ENCODE measurements at regions not wholly inside any gene's neighbourhood (a gene's known extent, or its start where the extent isn't known, plus 50 kb on each side); places are given as distances from the start of the nearest gene placed in this dataset.

DNA sequence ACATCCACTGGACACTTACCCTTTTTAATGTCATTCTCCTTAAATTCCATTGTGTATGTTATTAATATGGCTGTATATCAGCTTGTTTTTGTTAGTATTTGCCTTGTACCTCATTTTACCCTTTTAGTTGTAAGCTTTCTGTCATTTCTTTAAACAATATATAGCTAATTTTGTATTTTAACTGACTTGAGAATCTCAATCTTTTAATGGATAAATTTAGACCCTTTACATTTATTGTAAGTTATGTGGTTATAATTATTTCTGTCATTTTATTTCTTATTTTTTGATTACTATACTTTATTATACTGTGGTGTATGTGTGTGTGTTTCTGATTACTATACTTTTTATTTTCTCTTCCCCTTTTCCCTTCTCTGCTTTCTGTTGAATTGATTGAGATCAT, 159.0 kb upstream of the LHX5 start:
- DNase-seq (no peak), ATAC-seq (no peak)
- no peak overlapping the region for H3K27ac Mint-ChIP-seq
- CTCF ChIA-PET = no interaction called here
- H3K9me3 Mint-ChIP-seq (ENCODE audit: low read depth) = no peaks in the 10 kb centered on the region
- H3K4me3 Mint-ChIP-seq = no peak overlapping the region
- H3K27me3 Mint-ChIP-seq = no peaks in the 10 kb centered on the region
- H3K4me1 Mint-ChIP-seq = no peaks in the 10 kb centered on the region
- H3K36me3 Mint-ChIP-seq = no peaks in the 10 kb centered on the region

DNA sequence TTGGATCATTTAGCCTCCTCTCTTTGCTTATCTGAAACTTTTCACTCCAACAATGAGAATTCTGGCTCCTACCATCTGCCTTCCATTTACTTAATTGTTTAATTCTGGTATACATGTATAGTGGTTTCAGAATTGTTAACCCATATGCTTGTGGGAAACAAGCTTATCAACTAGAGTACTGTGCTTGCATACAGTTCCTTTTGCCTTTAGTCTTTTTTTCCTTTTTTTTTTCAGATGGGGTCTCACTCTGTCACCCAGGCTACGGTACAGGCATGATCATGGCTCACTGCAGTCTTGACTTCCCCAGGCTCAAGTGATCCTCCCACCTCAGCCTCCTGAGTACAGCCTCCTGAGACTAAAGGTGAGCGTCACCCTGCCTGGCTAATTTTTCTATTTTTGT, 153.8 kb upstream of the LHX5 start:
- Mint-ChIP-seq H3K27ac (no peak overlapping the region), H3K36me3 (no peaks in the 10 kb centered on the region), H3K27me3 (no peaks in the 10 kb centered on the region), H3K4me3 (no peak overlapping the region), H3K4me1 (no peaks in the 10 kb centered on the region), H3K9me3 (ENCODE audit: low read depth) (no peaks in the 10 kb centered on the region)
- ATAC-seq = no peak
- DNase-seq = no peak
- CTCF ChIA-PET = no interaction called here

DNA sequence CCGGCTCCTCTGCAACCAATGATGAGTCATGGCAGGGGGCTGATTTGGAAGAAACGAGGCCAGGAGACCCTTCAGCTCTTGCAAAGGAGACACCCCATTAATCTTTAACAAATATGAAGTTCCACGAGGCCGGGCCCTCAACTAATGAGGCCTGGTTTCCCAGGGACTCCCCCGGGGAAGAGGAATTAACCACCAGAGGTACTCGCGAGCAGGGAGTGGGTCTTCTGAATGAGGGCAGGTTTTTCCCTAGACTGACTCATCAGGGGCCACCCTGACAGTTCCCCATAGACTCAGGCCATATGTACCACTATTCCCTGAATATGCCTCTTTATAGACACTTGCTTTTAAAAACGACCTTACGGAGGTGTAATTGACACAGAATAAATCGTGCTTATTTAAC, 150.7 kb upstream of the LHX5 start:
- Mint-ChIP-seq H3K4me1 (no peaks in the 10 kb centered on the region), H3K27ac (no peak overlapping the region), H3K36me3 (no peaks in the 10 kb centered on the region), H3K9me3 (ENCODE audit: low read depth) (no peaks in the 10 kb centered on the region), H3K27me3 (no peaks in the 10 kb centered on the region), H3K4me3 (no peak overlapping the region)
- DNase-seq (no peak), ATAC-seq (no peak)
- CTCF ChIA-PET = no interaction called here

DNA sequence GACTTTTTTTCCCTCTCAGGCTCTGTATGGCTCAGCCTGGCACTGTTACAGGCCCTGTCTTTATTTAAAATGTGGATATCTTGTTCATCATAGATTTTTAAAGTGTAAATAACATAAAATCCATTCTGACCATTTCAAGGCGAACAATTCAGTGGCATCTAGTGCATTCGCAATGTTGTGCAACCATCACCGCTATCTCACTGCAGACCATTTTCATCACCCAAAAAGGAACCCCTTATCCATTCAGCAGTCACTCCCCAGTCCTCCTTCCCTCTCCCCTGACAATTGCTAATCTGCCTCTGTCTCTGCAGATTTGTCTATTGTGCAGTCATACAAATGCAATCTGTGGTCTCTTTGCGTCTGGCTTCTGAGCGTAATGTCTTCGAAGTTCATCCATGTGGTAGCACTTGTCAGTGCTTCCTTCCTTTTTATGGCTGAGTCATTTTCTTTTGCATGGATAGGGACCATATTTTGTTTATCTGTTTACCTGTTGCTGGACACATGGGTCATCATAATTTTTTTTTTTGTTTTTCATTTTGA, 148.8 kb upstream of the LHX5 start:
- Mint-ChIP-seq H3K27me3 (no peaks in the 10 kb centered on the region), H3K27ac (no peak overlapping the region), H3K4me1 (no peaks in the 10 kb centered on the region), H3K4me3 (no peak overlapping the region), H3K36me3 (no peaks in the 10 kb centered on the region), H3K9me3 (ENCODE audit: low read depth) (no peaks in the 10 kb centered on the region)
- CTCF ChIA-PET = no interaction called here
- no peak for ATAC-seq
- no peak for DNase-seq

DNA sequence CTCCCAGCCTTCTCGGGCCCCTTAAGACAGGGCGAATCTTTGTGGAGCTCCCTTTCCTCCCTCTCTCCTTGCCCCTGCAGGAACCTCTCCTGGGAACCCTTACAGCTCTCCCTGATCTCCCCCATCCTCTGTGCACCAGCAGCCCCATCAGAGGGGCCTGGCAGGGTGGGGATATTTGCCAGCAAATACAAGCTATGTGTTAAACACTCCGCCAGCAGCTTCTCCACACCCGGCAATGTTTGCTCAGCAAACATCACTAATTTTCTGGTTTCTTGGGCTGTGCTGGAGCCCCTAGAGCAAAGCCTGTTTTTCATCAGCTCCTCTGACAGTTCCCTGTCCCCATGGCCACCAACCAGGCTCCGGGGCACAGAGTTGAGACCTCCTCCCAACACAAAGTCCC, 147.5 kb upstream of the LHX5 start:
- Mint-ChIP-seq H3K4me1 (no peaks in the 10 kb centered on the region), H3K36me3 (no peaks in the 10 kb centered on the region), H3K27ac (no peak overlapping the region), H3K4me3 (no peak overlapping the region), H3K27me3 (no peaks in the 10 kb centered on the region), H3K9me3 (ENCODE audit: low read depth) (no peaks in the 10 kb centered on the region)
- CTCF ChIA-PET = no interaction called here
- ATAC-seq (no peak), DNase-seq (no peak)

DNA sequence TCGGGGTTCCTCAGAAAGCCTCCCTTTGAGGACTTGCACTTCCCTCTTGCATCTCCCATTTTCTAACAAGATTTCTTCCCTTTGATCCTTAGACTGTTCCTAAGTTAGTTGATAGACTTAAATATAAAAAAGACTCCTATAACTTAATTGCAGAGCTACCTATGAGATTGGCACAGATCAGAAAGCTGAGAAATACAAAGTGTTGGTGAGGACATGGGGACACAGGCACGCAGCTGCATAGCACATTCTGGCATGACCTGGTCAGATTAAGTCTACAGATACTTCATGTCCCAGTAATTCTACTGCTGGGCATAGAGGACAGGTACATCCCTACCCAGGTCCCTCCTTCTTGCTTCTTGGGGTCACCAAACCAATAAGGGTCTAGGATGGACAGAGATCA, 141.7 kb upstream of the LHX5 start:
- DNase-seq (no peak), ATAC-seq (no peak)
- H3K27ac Mint-ChIP-seq = no peak overlapping the region
- H3K4me3 Mint-ChIP-seq = no peak overlapping the region
- no peaks in the 10 kb centered on the region for H3K36me3 Mint-ChIP-seq
- H3K27me3 Mint-ChIP-seq = peaks cover 42% of the 10 kb centered on the region
- no peaks in the 10 kb centered on the region for H3K4me1 Mint-ChIP-seq
- CTCF ChIA-PET = no interaction called here
- no peaks in the 10 kb centered on the region for H3K9me3 Mint-ChIP-seq (ENCODE audit: low read depth)

DNA sequence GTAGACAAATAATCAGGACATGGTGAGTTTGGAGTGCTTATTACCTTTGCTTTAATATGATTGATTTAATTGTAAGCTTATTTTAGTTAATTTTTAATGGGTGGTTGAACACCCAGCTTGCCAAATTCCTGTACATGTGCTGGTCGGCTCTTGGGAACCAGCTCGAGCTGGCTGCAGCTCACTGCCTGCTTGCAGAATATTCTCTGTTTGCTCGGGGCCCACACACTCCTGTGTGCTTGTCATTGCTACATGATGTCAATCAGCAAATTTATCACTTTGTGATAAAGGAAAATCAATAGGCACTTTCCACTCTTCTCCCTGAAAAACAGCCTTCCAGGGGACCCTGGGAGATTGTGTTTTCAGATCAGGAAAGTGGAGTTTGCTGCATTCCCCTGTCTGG, 141.1 kb upstream of the LHX5 start:
- Mint-ChIP-seq H3K27me3 (peaks cover 42% of the 10 kb centered on the region), H3K36me3 (no peaks in the 10 kb centered on the region), H3K4me1 (no peaks in the 10 kb centered on the region), H3K4me3 (no peak overlapping the region), H3K27ac (no peak overlapping the region), H3K9me3 (ENCODE audit: low read depth) (no peaks in the 10 kb centered on the region)
- DNase-seq (no peak), ATAC-seq (no peak)
- CTCF ChIA-PET = no interaction called here

DNA sequence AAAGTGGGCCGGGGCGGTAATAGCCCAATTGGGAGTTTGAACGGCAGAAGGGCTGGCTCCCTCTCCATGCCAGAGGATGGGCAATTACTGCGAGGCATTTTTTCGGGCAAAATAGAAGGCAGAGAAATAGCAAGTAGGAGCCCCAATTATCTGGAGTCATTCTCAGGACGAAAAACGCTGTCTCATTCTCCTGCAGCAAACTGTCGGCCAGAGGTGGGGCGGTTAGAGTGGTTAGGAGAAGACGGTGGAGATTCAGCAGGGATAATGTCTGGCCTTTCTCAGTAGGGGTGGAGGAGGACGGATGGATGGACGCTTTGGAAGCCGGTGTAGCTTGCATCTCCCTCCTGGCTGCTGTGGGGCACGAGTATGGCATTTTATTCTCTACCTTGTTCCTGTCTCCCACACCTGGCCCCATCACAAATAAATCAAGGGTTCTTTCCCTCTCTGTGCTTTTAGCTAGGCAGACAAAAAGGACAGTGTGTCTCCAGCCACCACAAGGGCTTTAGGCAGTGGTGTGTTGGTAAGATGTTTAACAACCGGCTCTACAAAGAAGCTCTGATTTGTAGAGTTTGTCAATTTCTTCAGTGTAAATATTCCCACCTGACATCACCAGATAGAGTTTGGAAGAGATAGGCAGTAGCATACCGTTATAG, 140.5 kb upstream of the LHX5 start:
- DNase-seq (no peak), ATAC-seq (no peak)
- H3K27ac Mint-ChIP-seq = no peak overlapping the region
- no peak overlapping the region for H3K4me3 Mint-ChIP-seq
- H3K4me1 Mint-ChIP-seq = no peaks in the 10 kb centered on the region
- peaks cover 42% of the 10 kb centered on the region for H3K27me3 Mint-ChIP-seq
- H3K36me3 Mint-ChIP-seq = no peaks in the 10 kb centered on the region
- CTCF ChIA-PET = no interaction called here
- no peaks in the 10 kb centered on the region for H3K9me3 Mint-ChIP-seq (ENCODE audit: low read depth)

DNA sequence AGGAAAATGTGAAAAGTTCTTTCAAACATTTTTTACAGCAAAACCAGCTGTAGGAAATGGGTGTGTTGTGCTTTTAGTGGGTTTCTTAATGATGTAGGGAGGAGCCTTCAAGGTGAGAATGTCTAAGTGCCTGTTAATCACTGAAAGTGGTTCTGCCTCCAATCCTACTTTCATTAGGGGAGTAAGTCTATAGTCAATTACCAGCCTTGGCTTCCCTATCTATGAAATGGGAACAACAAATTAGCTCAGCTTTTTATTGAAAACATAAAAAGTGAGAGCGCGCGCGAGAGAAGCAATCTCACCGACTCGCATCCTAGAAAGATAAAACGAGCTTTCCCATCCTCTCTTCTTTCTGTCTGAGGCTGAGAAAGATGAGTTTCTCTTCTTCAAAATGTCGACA, 140.0 kb upstream of the LHX5 start:
- Mint-ChIP-seq H3K4me1 (no peaks in the 10 kb centered on the region), H3K36me3 (no peaks in the 10 kb centered on the region), H3K27ac (no peak overlapping the region), H3K9me3 (ENCODE audit: low read depth) (no peaks in the 10 kb centered on the region), H3K4me3 (no peak overlapping the region), H3K27me3 (peaks cover 42% of the 10 kb centered on the region)
- CTCF ChIA-PET = no interaction called here
- DNase-seq = no peak
- no peak for ATAC-seq

DNA sequence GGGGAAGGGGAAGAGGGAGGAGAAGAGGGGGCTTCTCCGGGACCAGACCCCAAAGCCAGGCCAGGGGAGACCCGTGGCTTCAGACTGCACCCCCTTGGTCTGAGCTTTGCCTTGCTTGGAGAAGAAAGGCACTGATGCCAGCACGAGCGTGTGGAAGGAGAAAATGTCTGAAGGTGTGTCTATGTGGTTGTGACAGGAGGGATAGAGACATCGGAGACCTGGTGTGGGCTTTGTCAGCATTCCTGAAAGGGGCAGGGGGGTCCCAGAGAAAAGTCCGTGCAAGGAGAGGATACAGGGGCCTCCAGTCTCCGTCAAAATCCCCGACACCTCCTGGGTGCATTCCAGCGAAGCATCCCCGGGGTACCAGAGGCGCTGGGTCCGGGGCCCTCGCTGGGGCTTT, 139.0 kb upstream of the LHX5 start:
- Mint-ChIP-seq H3K9me3 (ENCODE audit: low read depth) (no peaks in the 10 kb centered on the region), H3K4me3 (no peak overlapping the region), H3K36me3 (no peaks in the 10 kb centered on the region), H3K27me3 (peaks cover 42% of the 10 kb centered on the region), H3K4me1 (no peaks in the 10 kb centered on the region), H3K27ac (no peak overlapping the region)
- no peak for ATAC-seq
- no peak for DNase-seq
- CTCF ChIA-PET = no interaction called here

DNA sequence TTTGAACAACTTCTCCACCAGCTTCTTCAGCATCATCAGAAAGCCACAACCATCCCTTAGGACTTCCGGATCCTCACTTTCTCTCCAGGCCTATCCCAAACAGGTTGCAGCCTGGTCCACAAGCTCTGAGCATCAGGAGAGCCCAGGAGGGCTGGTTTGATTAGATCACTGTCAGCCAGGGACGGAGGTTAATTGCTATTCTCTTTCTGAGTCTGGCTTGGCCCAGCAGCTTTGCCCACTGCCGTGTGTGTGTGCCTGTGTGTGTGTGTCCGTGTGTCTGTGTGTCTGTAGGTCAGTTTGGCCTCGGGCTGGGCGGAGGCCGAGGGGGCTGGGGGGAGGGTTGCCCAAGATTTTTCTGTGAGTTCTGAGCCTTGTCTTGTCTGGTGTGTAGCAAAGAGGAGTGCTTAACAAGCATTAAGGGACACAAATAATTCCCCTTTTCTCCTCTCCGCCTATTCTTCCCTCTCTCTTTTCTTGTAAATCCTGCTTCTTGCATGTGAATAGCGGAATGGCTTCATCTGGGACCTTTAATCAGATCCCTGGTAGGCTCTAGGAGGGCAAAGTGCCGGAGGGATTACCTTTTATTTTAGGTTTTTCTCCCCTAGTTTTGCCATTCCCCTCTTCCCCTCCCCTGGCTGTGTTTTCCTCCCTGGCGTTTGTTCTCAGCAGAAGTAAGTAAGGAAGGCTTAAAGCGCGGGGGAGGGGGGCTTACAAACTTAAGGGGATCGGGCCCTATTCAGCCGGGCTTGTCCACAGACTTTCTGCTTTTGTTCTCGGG, 138.2 kb upstream of the LHX5 start:
- Mint-ChIP-seq H3K27ac (no peak overlapping the region), H3K4me1 (no peaks in the 10 kb centered on the region), H3K9me3 (ENCODE audit: low read depth) (no peaks in the 10 kb centered on the region), H3K36me3 (no peaks in the 10 kb centered on the region), H3K4me3 (no peak overlapping the region), H3K27me3 (peaks cover 42% of the 10 kb centered on the region)
- CTCF ChIA-PET = no interaction called here
- ATAC-seq (no peak), DNase-seq (no peak)

DNA sequence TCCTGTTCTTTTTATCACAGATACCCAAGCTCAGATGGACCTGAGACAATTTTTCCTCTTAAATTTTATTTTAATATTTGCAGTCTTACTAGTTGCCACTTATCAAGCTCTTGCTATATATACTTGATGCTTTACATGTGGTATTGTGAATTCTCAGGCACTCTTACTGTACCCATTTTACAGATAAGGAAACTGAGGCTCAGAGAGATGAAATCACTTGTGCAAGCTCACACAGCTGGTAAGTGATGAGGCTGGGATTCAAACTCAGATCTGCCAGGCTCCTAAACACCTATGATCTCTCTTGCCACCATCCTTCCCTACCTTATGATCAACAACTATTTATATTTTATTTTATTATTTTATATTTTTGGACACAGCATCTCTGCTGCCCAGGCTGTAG, 133.0 kb upstream of the LHX5 start:
- Mint-ChIP-seq H3K27ac (no peak overlapping the region), H3K9me3 (ENCODE audit: low read depth) (no peaks in the 10 kb centered on the region), H3K27me3 (peaks cover 6% of the 10 kb centered on the region), H3K36me3 (no peaks in the 10 kb centered on the region), H3K4me1 (no peaks in the 10 kb centered on the region), H3K4me3 (no peak overlapping the region)
- CTCF ChIA-PET = no interaction called here
- DNase-seq (no peak), ATAC-seq (no peak)

DNA sequence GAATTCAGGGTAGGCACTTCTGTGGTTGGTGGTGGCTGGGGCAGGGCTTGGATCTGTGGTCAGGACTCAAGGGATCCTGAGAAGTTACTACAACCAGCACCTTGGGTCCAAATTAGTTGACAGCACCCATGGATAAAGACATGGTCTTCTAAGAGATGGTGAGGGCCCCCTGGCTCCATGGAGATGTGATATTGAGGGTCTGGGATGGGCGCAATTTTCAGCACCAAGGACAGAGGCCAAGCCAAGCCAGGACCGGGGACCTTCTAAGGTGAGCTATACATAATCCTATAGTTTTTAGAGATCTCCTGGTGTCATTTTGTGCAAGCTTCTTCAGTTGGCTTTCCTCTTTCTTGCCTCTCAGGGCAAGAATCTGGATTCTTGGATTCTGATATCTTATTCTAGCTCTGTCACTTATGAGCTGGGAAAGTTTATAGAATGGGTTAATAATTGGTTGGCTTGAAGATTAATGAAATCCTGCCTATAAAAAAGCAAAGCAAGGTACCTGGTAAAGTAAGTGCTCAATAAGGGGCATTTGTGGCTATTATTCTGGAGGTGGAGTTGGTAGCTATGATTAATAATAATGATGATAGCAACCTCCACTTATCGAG, 130.1 kb upstream of the LHX5 start:
- Mint-ChIP-seq H3K27me3 (no peaks in the 10 kb centered on the region), H3K4me3 (no peak overlapping the region), H3K9me3 (ENCODE audit: low read depth) (no peaks in the 10 kb centered on the region), H3K36me3 (no peaks in the 10 kb centered on the region), H3K4me1 (no peaks in the 10 kb centered on the region), H3K27ac (no peak overlapping the region)
- DNase-seq (no peak), ATAC-seq (no peak)
- CTCF ChIA-PET = no interaction called here

DNA sequence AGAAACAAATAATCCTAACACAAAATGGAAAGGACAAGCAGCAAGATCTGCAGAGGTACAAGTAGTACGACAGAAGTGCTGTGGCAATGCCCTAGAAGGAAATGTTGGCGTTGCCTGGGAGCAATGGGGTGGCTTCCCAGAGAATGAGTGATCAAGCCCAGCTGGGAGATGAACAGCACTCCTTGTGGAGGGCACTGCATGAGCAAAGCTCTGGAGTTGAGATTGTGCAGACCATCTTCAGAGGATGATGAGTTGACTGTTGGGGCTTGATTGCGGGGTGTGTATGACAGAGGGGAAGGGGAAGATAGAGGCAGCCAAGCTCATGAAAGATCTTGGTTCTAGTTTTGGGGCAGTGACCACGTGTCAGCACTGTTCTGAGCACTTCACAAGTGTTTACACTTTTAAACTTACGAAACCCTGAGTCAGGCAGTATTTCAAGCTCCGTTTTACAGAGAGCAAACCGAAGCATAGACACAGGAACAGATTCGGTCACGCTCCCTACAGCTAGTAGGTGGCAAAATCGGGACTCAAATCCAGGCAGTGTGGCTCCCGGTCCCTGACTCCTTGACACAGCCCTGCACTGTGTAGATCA, 127.2 kb upstream of the LHX5 start:
- H3K4me3 Mint-ChIP-seq = no peak overlapping the region
- no peaks in the 10 kb centered on the region for H3K36me3 Mint-ChIP-seq
- H3K4me1 Mint-ChIP-seq = no peaks in the 10 kb centered on the region
- ATAC-seq (no peak), DNase-seq (no peak)
- no peak overlapping the region for H3K27ac Mint-ChIP-seq
- H3K27me3 Mint-ChIP-seq = no peaks in the 10 kb centered on the region
- H3K9me3 Mint-ChIP-seq (ENCODE audit: low read depth) = peaks cover 3% of the 10 kb centered on the region
- CTCF ChIA-PET = no interaction called here
